Kasumi-1 (cell line): ENCODE measurements at regions not wholly inside any gene's neighbourhood (a gene's known extent, or its start where the extent isn't known, plus 50 kb on each side); places are given as distances from the start of the nearest gene placed in this dataset.
A peak's percentile ranks its signal among the peaks of the same experiment; 100 is the strongest.
"Not testable (repeated sequence)": the region's sequence is repeated elsewhere in the genome, so short reads cannot be mapped to it uniquely, and the experiment has no call there.

ENCODE experiments used
- DNase-seq, 2 experiments: peaks; one replicate each; lab custom pipeline; 2025; lab: John Stamatoyannopoulos, UW

DNA sequence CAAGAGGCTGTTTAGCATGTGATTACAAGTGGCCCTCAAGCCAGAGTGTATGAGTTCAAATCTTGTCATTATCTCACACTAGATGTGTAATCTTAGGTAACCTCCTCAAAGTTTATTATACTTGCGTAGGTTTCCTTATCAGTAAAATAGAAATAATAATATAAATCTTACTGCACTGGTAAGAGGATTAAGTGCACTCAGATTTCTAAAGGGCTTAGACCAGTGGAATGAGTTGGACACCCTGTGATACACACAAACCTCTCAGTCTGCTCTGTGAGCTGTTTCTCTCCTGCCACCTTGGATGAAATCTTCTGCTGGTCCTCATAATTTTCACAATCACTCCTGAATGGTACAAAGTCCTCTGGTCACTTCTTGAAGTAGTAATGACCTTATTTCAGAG, 145.4 kb upstream of the ZNF516 start:
- no peak for DNase-seq

DNA sequence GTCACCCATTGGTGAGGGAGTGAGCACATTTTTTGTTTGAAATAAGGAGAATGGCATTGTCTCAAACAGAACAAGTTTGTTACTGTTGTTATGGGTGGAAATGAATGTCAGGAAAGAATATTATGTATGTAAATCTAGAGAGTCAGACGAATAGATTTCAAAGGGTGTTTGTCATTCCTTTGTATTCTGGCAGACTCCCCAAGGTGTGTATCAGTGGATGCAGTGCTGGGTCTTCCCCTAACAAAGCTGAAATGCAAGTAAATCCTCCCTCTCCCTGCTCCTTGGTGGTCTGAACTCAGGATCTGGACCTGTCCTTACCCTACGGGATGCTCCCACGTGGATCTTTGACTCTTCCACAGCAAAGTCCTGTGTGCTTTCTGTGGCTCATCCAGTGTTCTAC, 139.5 kb upstream of the ZNF516 start:
- no peak for DNase-seq

DNA sequence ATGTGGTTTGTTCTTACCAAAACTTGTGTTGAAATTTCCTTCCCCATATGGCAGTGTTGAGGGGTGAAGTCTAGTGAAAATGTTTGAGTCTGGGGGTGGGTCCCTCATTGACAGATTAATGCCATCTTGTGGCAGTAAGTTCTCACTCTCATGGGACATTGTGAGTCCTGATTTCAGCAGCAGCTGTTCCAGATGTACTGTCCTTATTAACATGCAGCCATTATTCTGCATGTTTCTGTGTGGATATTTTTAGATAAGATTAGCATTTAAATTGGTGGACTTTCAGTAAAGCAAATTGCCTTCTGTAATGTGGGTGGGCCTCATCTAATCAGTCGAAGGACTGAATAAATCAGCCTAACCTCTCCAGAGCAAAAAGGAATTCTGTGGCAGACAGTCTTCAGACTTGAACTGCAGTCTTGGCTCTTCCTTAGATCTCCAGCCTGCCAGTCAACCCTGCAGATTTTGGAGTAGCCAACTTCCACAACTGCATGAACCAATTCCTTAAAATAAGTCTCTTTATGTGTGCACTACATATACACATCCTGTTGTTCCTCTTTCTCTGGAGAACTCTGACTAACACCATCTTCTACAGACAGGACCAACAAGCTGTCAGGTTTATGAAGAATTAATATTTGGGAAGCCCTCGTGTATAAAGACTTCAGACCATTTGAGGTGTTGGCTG, 138.7 kb upstream of the ZNF516 start:
- DNase-seq, result peak; percentile 55 to 63

DNA sequence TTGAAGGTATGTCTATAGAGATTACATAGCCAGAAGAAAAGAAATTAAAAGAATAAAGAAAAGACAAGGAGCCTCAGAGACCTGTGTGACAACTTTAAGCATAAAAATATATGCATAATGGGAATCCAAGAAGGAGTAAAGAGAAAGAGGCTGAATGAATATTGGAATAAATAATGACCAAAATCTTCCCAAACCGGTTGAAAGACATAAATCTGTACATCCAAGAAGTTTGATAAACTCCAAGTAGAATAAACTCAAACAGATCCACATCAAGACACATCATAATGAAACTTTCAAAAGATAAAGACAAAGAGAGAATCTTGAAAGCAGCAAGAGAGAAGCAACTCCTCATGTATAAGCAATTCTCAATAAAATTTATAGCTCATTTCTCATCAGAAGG, 132.4 kb upstream of the ZNF516 start:
- DNase-seq, result no peak

DNA sequence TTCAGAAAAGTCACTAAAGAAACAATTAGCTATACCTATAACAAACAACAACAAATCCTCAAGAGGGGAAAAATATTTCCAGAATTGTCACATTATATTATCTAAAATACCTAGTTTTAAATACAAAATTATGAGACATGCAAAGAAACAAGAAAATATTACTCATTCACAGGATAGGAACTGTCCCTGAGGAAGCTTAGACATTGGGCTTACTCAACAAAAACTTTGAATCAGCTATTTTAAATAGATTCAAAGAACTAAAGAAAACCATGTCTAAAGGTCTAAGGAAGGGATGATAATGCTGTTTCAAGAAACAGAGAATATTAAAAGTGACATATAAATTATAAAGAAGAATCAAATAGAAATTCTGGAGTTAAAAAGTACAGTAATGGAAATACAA, 131.9 kb upstream of the ZNF516 start:
- DNase-seq, result no peak

DNA sequence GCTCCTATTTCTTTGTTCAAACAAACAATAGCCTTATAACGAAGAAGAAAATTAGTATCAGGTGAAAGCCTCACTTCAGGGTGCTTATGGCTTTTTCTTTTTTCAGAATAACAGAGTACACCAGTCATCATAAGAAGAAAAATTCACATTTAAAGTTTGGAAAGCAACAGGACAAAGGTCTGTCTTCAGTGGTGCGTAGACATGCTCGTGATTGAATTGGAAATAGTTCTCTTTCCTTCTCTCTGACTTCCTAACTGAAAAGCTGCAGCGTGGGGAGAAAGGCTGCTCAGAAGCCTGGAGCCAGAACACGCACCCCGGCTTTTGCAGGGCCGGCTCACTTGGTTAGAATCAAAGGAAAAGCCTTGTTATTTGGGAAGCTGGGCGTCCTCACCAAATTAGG, 127.6 kb upstream of the ZNF516 start:
- DNase-seq, result no peak

DNA sequence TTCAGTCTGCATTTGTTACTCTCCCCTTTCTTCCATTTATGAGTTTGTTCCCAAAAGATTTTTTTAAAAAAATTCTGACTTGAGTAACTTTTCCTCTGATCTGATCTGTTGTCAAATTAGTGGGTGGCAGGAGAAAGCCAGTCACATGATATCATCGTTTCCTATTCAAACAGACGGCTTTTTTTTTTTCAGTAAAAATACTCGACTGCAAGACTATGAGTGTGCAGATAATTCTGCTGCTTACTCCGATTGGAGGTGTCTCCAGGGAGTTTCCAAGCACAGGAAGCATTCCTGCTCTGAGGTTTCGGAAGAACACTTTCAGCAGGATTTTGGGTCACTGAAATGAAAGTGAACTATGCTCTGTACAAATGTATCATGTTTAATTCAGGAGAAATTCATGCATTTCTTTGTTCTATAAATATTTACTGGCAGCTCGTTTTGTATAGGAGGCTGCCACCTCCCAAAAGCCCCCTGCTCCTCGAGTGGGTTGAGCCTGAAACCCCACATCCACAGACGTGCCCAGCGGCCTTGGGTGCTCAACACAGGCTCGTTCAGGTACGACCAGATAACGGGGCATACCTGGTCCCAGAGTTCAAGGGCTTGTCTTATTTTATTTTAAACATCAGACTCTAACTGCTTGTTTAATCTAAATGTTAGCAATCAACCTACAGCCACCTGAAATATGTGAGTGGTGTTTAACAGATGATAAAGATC, 126.9 kb upstream of the ZNF516 start:
- DNase-seq, result no peak

DNA sequence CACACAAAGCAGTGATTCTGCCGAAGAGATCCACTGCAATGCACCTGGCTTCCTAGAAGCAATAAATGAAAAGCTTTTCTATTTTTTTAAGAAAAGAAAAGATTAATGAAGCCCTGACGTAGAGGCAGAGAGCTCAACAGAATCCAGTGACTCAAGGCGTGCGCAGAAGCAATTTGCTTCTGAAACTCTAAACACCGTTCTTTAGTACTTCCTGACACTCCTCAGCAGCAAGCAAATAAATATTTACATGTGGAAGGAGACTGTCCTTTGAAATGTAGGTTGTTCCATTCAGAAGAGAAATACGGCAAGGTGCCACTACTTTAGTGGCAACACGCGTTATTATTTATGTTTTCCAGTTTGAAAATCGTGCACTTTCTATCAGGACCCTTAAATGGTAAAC, 126.2 kb upstream of the ZNF516 start:
- DNase-seq, result no peak

DNA sequence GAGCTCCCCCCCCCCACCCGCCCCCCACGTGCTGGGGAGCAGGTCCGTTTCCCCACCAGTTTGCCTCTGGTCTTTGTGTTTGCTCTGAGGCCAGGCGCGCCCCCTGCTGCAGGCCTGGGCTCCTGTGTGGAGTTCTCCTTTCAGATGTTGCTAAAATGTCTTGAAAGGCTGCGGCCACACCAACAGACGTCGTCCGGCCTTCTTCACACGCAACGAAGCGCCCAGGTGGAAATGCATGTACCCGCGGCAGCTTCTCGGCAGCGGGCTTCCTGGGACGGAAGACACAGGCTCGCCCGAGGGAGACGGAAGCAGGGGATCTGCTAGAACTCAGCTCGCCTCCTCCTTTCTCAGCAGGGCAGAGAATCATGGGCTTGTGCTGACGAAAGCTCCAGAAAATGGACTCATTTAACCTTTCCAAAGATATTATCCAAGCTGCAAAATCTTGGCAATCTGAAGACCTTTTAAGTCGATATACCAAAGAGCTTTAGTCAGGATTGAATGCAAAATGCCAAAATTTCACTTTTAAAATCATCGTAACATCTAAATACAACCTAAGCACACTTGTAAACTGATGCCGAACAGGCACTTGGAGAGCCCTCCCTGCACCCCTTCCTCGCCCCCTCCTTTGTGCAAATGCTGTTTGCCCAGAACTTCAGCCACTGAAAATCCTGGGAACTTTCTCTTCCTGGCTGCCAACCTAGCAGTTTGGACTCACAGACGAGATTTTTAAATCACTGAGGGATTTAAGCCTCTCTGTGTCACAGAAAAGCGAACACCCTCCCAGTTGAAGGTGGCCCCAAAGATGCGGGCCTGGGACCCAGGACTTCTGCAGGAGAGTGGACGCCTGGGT, 125.5 kb upstream of the ZNF516 start:
- DNase-seq, result peak; percentile 85 to 87

DNA sequence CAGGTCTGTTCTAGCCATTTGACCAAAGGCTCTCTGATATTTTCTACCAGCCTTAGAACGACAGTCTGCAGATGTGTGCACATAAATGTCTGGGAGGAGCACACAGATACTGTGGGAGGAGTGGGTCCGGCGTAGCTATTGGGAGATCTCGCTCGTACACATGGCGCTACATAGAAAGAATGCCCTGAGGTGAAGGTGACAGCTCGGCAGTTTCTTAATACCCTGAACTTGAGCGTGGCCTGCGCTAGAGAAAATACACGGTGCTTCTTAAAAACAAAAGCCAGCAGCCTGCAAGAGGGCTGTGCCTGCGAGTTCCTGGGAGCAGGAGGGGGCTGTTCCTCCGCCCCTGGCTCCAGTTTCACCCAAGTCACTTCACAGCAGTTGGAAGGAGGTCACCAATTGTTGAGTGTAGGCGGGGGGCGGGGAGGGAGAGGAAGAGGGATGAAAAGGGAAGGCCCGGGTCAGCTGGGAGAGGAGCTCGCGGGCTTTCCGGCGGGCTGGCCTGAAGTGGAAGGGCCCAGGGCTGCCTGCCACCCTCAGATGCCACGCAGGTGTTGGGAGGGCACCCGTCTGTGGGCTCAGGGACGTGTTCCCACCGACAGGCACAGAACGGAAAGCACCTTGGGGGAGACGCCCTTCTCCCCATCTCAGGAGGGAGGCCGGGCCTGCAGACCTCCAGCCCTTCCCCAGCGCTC, 124.7 kb upstream of the ZNF516 start:
- DNase-seq, result peak; percentile 82 to 83

DNA sequence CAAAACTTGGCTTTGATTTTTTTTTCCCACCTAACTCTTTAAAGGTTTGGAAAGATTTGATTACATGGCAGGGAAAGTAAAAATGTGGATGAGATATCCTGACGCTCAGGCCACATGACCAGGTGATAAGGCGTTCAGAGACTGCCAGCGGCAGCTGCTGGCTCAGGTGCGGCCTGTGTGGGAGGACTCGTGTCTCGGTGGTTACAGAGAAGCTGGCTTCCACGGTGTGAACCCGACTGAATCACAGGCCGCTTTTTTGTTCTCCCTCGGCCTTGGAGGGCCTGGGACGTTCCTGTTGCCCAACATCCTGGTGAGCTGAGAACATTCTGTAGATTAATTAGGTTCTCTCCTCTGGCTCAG, 124.2 kb upstream of the ZNF516 start:
- peak in 1 of 2 experiments; percentile 37 for DNase-seq

DNA sequence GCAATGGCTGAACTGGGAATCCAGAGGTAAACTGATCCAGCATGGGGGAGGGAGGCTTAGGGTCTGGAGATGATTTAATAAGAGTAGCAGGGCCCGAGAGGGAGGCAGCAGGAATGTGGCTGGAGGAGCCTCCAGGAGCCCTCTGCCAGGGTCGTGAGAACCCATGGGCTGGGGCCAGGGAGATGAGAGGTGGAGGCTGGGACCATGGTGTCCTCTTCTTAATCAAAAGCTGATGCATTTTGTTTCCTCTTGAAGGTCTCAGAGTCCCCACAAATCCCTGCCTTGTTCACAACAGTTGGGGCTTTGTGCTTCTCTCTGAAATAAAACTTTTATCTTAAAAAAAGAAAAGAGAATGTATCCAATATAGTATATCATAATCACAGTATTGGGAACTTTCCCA, 123.7 kb upstream of the ZNF516 start:
- no peak for DNase-seq

DNA sequence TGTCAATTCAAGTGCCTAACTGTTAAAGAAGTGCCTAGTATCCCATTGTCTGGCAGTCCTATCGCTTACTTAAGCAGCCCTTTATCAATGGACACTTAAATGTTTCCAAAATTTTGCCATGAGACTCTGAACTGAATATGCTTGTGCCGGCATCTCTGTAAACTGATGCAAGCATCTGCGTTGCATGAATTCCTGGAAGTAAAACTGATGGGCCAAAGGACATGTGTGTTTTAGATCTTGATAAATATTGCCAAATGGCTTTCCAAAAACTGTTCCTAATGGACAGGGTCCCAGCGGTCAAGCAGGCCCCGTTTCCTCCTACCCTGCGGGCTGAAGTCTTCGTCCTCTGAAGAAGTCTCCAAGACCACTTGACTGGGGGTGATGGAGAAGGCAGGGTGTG, 121.3 kb upstream of the ZNF516 start:
- DNase-seq, result no peak

DNA sequence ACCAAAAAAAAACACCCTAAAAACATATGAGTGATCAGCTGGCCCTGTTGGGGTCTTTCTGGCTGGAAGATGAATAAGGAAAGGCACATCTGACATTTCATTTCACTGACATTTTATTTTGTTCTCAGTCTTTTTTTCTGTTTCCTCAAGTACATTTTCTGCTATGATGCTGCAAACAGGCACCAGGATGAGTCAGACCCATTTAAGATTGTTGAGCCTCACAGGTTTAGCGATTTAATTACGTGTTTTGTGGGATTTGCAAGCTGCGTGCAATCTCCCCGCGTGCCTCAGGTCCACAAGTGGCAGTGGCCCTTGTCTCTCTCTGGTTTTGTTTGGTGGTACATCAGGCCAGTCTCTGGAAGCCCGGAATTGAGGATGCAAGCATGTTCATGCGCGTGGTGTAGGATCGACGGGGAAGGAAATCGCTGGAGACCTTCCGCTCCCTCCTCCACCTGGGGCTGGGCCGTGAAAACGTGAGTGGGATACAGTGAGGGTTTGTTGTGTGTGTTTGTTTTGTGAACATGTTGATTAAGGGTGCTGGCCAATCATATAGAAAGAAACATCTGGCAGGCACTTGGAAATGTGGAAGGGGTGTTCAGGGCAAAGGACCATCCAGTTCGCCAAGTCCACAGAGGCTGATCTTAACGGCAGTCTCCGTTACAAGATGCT, 120.2 kb upstream of the ZNF516 start:
- DNase-seq, result no peak

DNA sequence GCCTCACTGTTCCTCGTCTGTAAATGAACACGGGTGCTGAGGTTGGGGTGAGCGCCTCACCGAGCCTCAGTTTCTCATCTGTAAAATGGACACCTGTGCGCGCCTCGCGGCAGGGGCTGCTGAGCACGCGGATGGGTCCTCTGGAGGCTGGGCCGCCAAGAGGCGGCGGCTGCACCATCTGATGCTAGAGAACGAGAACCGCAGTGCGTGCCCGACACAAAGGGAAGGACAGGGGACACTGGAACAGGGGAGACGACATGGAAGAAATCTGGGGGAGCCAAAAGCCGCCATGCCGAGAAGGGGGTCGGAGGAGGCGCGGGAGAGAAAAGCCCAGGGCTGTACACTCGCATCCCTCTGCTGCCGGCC, 118.7 kb upstream of the ZNF516 start:
- no peak for DNase-seq

DNA sequence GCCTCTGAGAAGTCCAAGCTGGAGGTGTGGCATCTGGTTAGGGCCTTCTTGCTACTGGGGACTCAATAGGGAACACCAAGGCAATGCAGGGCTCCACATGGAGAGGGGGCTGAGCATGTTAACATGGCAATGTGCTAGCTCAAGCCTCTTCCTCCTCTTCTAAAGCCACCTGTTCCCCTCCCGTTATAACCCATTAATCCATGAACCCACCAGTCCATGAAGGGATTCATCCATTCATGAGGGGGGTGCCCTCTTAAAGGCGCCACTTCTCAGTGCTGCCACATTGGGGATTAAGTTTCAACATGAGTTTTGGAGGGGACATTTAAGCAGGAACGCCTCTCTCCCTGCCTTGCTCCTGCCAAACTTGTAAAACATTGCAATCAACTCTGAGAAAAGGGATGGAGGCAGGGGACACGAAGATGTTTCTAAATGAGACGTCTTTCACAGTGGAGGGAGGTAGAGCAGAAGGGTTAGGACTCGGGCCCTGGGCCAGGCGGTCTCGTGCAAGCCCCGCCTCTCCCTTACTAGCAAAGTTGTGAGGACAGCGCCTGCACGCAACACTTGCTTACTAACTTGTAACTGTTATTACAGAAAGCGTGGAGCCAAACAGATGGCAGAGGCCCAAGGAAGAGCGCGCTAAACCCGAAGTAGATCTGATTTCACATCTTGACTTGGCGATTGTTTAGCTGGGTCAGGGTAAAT, 118.2 kb upstream of the ZNF516 start:
- no peak for DNase-seq

DNA sequence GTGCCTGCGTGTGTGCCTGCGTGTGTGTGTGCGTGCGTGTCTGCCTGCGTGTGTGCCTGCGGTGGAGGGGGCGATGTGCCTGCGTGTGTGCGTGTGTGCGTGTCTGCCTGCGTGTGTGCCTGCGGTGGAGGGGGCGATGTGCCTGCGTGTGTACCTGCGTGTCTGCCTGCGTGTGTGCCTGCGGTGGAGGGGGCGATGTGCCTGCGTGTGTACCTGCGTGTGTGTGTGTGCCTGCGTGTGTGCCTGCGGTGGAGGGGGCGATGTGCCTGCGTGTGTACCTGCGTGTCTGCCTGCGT, 116.7 kb upstream of the ZNF516 start:
- not testable (repeated sequence) for DNase-seq

DNA sequence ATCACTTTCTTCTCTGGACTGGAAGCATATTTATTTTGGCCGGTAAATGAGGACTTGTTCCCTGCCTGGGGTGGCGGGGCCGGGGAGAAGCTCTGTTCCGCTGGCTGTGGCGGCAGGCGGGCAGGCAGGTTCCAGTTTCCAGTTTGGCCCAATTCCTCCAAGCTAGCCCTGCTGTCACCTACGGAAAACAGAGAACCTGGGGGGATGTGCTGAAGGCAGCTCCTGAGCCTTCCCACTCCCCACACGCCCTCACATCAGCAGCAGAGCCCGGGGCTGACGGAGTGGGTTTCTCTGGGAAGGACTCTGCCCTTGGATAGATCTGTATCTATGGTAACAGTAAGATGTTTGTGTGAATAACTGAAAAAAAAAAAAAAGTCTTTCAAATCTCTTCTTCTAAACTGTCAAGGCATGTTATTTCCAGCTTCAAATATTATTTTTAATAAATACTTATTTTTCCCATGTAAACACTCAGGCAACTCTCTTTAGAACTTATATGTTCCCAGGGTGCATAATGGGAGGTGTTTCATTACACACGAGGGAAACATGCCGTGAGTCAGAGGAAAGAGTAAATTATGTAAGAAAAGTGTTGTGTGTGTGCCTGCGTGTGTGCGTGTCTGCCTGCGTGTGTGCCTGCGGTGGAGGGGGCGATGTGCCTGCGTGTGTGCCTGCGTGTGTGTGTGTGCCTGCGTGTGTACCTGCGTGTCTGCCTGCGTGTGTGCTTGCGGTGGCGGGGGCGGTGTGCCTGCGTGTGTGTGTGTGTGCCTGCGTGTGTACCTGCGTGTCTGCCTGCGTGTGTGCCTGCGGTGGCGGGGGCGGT, 116.1 kb upstream of the ZNF516 start:
- no peak for DNase-seq

DNA sequence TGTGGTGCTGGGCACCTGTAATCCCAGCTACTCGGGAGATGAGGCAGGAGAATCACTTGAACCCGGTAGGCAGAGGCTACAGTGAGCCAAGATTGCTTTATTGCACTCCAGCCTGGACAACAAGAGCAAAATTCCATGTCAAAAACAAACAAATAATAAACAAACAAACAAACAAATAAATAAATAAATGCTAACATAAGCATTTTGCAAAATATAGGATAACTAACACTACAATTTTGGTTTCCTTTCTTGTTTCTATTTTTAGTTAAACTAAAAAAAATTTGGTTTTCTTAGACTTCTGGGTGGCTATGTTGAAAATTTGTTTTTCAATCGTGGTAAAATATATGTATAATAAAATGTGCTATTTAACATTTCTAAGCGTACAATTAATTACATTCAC, 115.0 kb upstream of the ZNF516 start:
- no peak for DNase-seq

DNA sequence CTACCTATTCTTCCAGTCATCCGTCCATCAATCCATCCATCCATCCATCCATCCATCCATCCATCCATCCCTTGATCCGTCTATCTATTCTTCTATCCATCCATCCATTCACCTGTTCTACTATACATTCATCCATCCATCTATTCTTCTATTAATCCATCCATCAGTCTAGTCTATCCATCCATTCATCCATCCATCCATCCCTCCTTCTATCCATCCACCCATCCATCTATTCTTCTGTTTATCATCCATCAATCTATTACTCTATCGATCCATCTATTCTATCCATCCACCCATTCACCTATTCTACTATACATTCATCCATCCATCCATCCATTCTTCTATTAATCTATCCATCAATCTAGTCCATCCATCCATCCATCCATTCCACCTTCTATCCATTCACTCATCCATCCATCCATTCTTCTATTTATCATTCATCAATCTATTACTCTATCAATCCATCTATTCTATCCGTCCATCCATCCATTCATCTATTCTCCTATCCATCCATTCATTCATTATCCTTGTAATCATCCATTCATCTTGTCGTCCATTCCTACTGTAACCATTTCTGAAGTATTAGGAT, 110.4 kb upstream of the ZNF516 start:
- DNase-seq, result no peak

DNA sequence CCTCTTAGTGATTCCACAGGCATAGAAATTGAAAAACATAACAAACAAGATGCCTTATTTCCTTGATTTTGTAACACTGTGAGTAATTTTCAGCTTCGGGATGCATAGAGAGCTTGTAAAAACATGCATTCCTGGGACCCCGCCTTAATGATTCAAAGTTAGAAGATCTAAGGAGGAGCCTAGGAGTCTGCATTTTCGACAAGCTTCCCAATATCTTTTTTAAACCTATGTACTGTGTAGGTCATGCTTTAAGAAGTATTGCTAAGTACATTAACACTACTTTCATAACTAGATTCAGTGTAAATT, 109.8 kb upstream of the ZNF516 start:
- DNase-seq, result no peak
